Body of pancreas (tissue), 4 donors: ENCODE measurements at regions not wholly inside any gene's neighbourhood (a gene's known extent, or its start where the extent isn't known, plus 50 kb on each side); places are given as distances from the start of the nearest gene placed in this dataset.

ENCODE experiments used
- ATAC-seq: fragments of 150-250 bp; one replicate; pipeline ENCODE4 v1.9.1; 2016
- DNase-seq, 4 donors: peaks; one replicate each; pipeline ENCODE4 v3.0.0-alpha.2; 2019
- H3K27ac ChIP-seq, 4 donors: fragments of 200-600 bp; sonication (generic); 1 replicate in 3 of 4; 2 replicates in 1 of 4; pipeline versions ENCODE4 v1.5.1 to v1.6.1; 2016 to 2019; ENCODE audit warnings: mild to moderate bottlenecking in 1 of 4, mixed read lengths in 1 of 4, moderate library complexity in 1 of 4
- H3K27me3 ChIP-seq, 2 donors: fragments of 200-600 bp; sonication (generic); one replicate each; pipeline ENCODE4 v1.6.0; 2016; ENCODE audit warnings: mild to moderate bottlenecking in 1 of 2
- H3K36me3 ChIP-seq, 2 donors: fragments of 200-600 bp; sonication (generic); replicated peaks in 1 of 2; 2 replicates each; pipeline ENCODE4 v1.5.1; 2016; ENCODE audit warnings: low read depth in 2 of 2; ENCODE audit not compliant: insufficient read depth in 1 of 2
- H3K4me1 ChIP-seq: fragments of 200-600 bp; sonication (generic); one replicate; pipeline ENCODE4 v1.6.0; 2016
- H3K4me3 ChIP-seq, 2 donors: fragments of 200-600 bp; sonication (generic); 1 replicate in 1 of 2; 2 replicates in 1 of 2; pipeline ENCODE4 v1.5.1; 2016 to 2019
- H3K9me3 ChIP-seq, 3 donors: fragments of 200-600 bp; sonication (generic); 1 replicate in 2 of 3; 2 replicates in 1 of 3; pipeline ENCODE4 v1.5.1; 2016
- POLR2A ChIP-seq, 3 donors: fragments of 450-650 bp; IDR thresholded peaks; one replicate each; pipeline ENCODE4 v1.6.1; 2016; ENCODE audit warnings: antibody characterized with exemption in 3 of 3, mild to moderate bottlenecking in 2 of 3
- WGBS, 2 donors: methylation state at CpG; one replicate each; pipeline ENCODE4 v1.1.5; 2017; 5-methylcytosine and 5-hydroxymethylcytosine counted together
- intact Hi-C: fragments of 100-400 bp; cut with DNase I; formaldehyde crosslinking; loops from one replicate; pipeline ENCODE4 v1.15.1; 2023
- TF ChIP-seq, protein P1 (sequence below), 7 experiments: fragments of 450-650 bp in 4 of 7; fragments of 200-600 bp in 3 of 7; sonication (generic) in 3 of 7; IDR thresholded peaks; one replicate each; pipeline ENCODE4 v1.5.1; 2016 to 2019; ENCODE audit warnings: antibody characterized with exemption in 7 of 7

DNA sequence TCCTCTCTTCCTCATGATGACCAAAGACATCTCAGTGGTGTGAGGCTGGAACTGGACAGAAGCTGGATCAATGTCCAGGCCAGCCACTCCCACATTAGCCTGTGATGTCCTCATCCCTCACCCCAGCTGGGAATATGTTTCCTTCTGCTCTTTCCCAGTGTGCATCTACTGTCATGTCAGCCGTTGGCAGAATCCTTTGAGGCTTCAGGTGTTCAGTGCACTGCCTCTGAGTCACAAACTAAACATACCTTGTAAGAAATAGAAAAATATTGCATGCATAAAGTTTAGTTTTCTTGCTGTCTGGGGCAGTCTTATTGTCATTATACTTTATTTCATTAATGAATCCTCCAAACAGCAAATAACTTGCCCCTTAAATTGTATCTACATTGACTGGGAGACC is 161.6 kb upstream of the RASGRP1 start:
- Histone ChIP-seq H3K4me3 (no peak overlapping the region), H3K36me3 (no peaks in the 10 kb centered on the region), H3K27ac (no peak overlapping the region), H3K4me1 (no peaks in the 10 kb centered on the region), H3K9me3 (no peaks in the 10 kb centered on the region), H3K27me3 (no peaks in the 10 kb centered on the region)
- no peak for DNase-seq
- 69 to 71% methylated on average over 1 of the region's 1 CpG for WGBS, 2 donors
- no peak for TF ChIP-seq POLR2A (IDR thresholded peaks at IDR 0.05)
- TF ChIP-seq, protein P1, sequence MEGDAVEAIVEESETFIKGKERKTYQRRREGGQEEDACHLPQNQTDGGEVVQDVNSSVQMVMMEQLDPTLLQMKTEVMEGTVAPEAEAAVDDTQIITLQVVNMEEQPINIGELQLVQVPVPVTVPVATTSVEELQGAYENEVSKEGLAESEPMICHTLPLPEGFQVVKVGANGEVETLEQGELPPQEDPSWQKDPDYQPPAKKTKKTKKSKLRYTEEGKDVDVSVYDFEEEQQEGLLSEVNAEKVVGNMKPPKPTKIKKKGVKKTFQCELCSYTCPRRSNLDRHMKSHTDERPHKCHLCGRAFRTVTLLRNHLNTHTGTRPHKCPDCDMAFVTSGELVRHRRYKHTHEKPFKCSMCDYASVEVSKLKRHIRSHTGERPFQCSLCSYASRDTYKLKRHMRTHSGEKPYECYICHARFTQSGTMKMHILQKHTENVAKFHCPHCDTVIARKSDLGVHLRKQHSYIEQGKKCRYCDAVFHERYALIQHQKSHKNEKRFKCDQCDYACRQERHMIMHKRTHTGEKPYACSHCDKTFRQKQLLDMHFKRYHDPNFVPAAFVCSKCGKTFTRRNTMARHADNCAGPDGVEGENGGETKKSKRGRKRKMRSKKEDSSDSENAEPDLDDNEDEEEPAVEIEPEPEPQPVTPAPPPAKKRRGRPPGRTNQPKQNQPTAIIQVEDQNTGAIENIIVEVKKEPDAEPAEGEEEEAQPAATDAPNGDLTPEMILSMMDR (IDR thresholded peaks at IDR 0.05): no peak
- no peak for ATAC-seq
- intact Hi-C loops: no loop called here

DNA sequence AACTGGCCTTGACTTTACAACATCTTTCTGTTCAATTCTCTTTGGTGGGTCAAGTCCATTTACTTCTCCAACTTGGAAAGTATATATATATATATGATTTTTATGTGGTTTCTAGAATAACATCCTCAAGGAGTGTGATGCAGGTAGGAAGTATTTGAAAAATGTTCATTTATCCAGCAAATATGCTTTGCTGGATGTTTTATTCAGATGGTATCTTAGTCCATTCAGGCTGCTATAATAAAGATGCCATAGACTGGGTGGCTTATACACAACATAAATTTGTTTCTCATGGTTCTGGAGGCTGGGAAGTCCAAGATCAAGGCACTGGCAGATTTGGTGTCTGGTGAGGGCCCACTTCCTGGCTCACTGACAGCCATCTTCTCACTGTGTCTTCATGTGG is 168.7 kb upstream of the RASGRP1 start:
- Histone ChIP-seq H3K27ac (no peak overlapping the region), H3K36me3 (no peaks in the 10 kb centered on the region), H3K9me3 (no peaks in the 10 kb centered on the region), H3K27me3 (no peaks in the 10 kb centered on the region), H3K4me1 (no peaks in the 10 kb centered on the region), H3K4me3 (no peak overlapping the region)
- ATAC-seq (no peak), DNase-seq (no peak)
- TF ChIP-seq POLR2A (IDR thresholded peaks at IDR 0.05): no peak
- TF ChIP-seq, protein P1 (IDR thresholded peaks at IDR 0.05): no peak
- intact Hi-C loops: no loop called here

DNA sequence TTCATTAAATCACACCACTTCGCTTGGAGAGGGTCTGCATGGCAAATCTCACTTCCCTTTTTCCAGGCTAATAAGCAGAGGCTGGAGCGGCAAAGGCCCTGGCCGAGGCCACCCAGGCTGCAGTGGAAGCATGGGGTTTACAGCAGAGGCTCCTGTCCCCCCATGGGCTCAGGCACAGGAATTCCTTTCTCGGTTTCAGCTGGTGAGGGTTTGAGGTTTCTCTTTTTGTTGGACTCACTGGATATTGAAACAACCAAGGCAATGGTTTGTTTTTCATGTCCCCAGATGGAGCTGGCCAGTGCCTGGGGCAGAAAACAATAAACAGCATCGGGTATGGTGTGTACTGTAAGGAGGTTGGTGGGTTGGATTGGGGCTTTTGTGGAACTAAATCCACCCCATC is 175.6 kb upstream of the RASGRP1 start:
- no peak for ATAC-seq
- intact Hi-C loops: no loop called here
- 75 to 84% methylated on average over 5 of the region's 5 CpGs for WGBS, 2 donors
- Histone ChIP-seq H3K4me3 (no peak overlapping the region), H3K27ac (no peak overlapping the region), H3K4me1 (no peaks in the 10 kb centered on the region), H3K27me3 (no peaks in the 10 kb centered on the region), H3K9me3 (no peaks in the 10 kb centered on the region), H3K36me3 (no peaks in the 10 kb centered on the region)
- no peak for DNase-seq
- no peak for TF ChIP-seq POLR2A (IDR thresholded peaks at IDR 0.05)
- TF ChIP-seq, protein P1 (IDR thresholded peaks at IDR 0.05): no peak

DNA sequence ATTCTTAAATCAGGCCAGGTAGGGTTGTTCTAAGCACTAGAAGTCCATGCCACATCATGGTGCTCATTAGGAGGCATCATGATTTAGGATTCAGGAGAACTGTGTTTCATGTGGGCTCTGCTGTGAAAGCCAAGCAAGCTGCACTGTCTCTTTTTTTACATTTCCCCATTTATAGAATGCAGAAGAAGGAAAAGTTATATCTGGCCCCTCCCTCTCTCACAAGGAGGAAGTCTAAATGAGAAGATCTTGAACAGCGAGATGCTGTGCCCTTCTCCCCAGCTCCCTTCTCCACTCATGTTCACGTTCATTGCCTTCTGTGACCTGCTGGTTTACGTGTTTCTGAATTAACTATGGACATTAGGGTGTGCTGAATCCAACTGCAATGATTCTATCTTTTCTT is 178.5 kb upstream of the RASGRP1 start:
- H3K27ac ChIP-seq: no peak overlapping the region
- intact Hi-C loops: no loop called here
- WGBS, 2 donors: 71 to 93% methylated on average over 3 of the region's 3 CpGs
- H3K9me3 ChIP-seq: no peaks in the 10 kb centered on the region
- DNase-seq (no peak), ATAC-seq (no peak)
- H3K4me3 ChIP-seq: no peak overlapping the region
- H3K4me1 ChIP-seq: no peaks in the 10 kb centered on the region
- H3K36me3 ChIP-seq: no peaks in the 10 kb centered on the region
- H3K27me3 ChIP-seq: no peaks in the 10 kb centered on the region
- TF ChIP-seq, protein P1 (IDR thresholded peaks at IDR 0.05): no peak
- no peak for TF ChIP-seq POLR2A (IDR thresholded peaks at IDR 0.05)

DNA sequence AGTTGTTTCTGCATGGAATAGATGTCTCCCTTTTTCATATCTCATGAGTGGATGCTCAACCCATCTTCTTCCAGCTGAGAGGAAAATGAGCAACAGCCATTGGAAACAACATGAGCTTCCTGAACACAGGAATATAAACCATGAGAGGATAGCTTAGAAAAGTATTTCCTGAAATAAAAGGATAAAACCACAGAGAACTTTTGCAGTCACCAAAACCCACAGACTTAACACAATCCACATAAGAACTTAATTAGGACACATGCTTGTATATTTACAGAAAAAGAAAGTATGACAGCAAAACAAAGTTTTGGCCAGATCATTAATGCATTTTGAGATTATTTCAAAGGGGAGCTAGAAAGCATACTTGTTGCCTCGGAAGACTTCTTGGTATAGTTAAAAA is 180.5 kb upstream of the RASGRP1 start:
- no peaks in the 10 kb centered on the region for H3K27me3 ChIP-seq
- TF ChIP-seq, protein P1 (IDR thresholded peaks at IDR 0.05): no peak
- no peak for ATAC-seq
- no peaks in the 10 kb centered on the region for H3K36me3 ChIP-seq
- no peak overlapping the region for H3K4me3 ChIP-seq
- H3K4me1 ChIP-seq: no peaks in the 10 kb centered on the region
- H3K9me3 ChIP-seq: no peaks in the 10 kb centered on the region
- 59 to 69% methylated on average over 1 of the region's 1 CpG for WGBS, 2 donors
- no peak overlapping the region for H3K27ac ChIP-seq
- intact Hi-C loops: no loop called here
- DNase-seq: no peak
